OCI-LY3 (cell line): ENCODE measurements at regions not wholly inside any gene's neighbourhood (a gene's known extent, or its start where the extent isn't known, plus 50 kb on each side); places are given as distances from the start of the nearest gene placed in this dataset.

Experiments used
- H2AFZ ChIP-seq: fragments of 200-600, 300-600 bp; shearing (Covaris generic); 2 replicates; pipeline ENCODE4 v1.6.0; 2014; ENCODE audit warnings: antibody characterized with exemption, low read depth, low read length
- H3K27ac ChIP-seq: fragments of 200-600, 300-600 bp; sonication (generic); 2 replicates; pipeline ENCODE4 v1.5.1; 2014; ENCODE audit warnings: mild to moderate bottlenecking, low read length, moderate library complexity, mixed read lengths
- H3K27me3 ChIP-seq: fragments of 200-600, 300-600 bp; sonication (generic); 2 replicates; pipeline ENCODE4 v1.6.1; 2014; ENCODE audit warnings: low read depth, low read length, mixed read lengths
- H3K36me3 ChIP-seq: fragments of 200-600, 300-600 bp; sonication (generic); replicated peaks from 2 replicates; pipeline ENCODE3; 2014; ENCODE audit warnings: low read depth, low read length, mixed read lengths
- H3K4me1 ChIP-seq: fragments of 300-600, 200-600 bp; sonication (generic); 2 replicates; pipeline ENCODE4 v1.6.1; 2014; ENCODE audit warnings: low read length, mixed read lengths
- H3K4me2 ChIP-seq: fragments of 200-600, 300-600 bp; sonication (generic); 2 replicates; pipeline ENCODE4 v1.6.1; 2014; ENCODE audit warnings: low read length, mixed read lengths
- H3K4me3 ChIP-seq: fragments of 300-600, 200-600 bp; sonication (generic); 2 replicates; pipeline ENCODE4 v1.5.1; 2014; ENCODE audit warnings: antibody characterized with exemption, mild to moderate bottlenecking, low read length, moderate library complexity
- H3K79me2 ChIP-seq: fragments of 300-600, 200-600 bp; shearing (Covaris generic); 2 replicates; pipeline ENCODE4 v1.6.1; 2014; ENCODE audit warnings: mild to moderate bottlenecking, low read length, mixed read lengths
- H3K9ac ChIP-seq: fragments of 300-600, 200-600 bp; shearing (Covaris generic); 2 replicates; pipeline ENCODE4 v1.6.0; 2014; ENCODE audit warnings: mild to moderate bottlenecking, low read length, moderate library complexity
- H3K9me3 ChIP-seq: fragments of 200-600, 300-600 bp; shearing (Covaris generic); 2 replicates; pipeline ENCODE4 v1.6.1; 2014; ENCODE audit warnings: low read length, mixed read lengths; ENCODE audit not compliant: insufficient read depth
- H4K20me1 ChIP-seq: fragments of 200-600, 300-600 bp; sonication (generic); 2 replicates; pipeline ENCODE4 v1.6.1; 2016; ENCODE audit warnings: low read length, mixed read lengths; ENCODE audit not compliant: insufficient read depth
- EZH2phosphoT487 ChIP-seq: fragments of 200-600 bp; shearing (Covaris generic); IDR thresholded peaks from 2 replicates; pipeline ENCODE4 v1.6.1; 2018; ENCODE audit warnings: antibody characterized with exemption, mixed run types, low read depth
- TF ChIP-seq, protein P1 (sequence below): fragments of 200-600, 300-600 bp; sonication (generic); IDR thresholded peaks from 2 replicates; pipeline ENCODE4 v1.5.1; 2014; ENCODE audit warnings: antibody characterized with exemption, low read length, low read depth

DNA sequence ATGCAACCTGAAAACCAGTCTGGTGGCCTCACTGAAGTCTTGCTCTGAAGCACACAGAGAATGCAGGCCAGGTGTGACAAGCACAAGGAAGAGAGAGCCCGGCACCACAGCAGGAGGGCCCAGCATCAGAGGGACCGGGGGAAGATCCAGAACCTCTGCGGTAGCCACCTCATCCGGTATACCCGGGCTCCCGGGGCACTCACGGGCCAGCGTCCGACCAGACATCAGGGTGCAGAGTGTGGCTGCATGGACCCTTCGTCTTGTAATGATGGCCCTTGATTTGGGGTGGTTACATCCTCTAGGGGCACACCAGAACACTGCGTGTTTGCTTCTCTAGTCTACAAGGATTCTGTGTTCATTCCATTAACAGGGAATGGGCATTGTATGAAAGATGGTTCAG is 406.0 kb downstream of the GADD45G start:
- H3K27ac ChIP-seq, result no peak overlapping the region
- H3K36me3 ChIP-seq, result no peaks in the 10 kb centered on the region
- no peaks in the 10 kb centered on the region for H3K9me3 ChIP-seq
- H3K4me3 ChIP-seq, result no peak overlapping the region
- no peak overlapping the region for H3K4me2 ChIP-seq
- no peaks in the 10 kb centered on the region for H3K27me3 ChIP-seq
- no peak for TF ChIP-seq EZH2phosphoT487
- TF ChIP-seq, protein P1, sequence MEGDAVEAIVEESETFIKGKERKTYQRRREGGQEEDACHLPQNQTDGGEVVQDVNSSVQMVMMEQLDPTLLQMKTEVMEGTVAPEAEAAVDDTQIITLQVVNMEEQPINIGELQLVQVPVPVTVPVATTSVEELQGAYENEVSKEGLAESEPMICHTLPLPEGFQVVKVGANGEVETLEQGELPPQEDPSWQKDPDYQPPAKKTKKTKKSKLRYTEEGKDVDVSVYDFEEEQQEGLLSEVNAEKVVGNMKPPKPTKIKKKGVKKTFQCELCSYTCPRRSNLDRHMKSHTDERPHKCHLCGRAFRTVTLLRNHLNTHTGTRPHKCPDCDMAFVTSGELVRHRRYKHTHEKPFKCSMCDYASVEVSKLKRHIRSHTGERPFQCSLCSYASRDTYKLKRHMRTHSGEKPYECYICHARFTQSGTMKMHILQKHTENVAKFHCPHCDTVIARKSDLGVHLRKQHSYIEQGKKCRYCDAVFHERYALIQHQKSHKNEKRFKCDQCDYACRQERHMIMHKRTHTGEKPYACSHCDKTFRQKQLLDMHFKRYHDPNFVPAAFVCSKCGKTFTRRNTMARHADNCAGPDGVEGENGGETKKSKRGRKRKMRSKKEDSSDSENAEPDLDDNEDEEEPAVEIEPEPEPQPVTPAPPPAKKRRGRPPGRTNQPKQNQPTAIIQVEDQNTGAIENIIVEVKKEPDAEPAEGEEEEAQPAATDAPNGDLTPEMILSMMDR, result no peak
- no peaks in the 10 kb centered on the region for H4K20me1 ChIP-seq
- H3K79me2 ChIP-seq, result no peaks in the 10 kb centered on the region
- peaks cover 27% of the 10 kb centered on the region for H3K4me1 ChIP-seq
- H3K9ac ChIP-seq, result no peak overlapping the region
- H2AFZ ChIP-seq, result no peak overlapping the region

DNA sequence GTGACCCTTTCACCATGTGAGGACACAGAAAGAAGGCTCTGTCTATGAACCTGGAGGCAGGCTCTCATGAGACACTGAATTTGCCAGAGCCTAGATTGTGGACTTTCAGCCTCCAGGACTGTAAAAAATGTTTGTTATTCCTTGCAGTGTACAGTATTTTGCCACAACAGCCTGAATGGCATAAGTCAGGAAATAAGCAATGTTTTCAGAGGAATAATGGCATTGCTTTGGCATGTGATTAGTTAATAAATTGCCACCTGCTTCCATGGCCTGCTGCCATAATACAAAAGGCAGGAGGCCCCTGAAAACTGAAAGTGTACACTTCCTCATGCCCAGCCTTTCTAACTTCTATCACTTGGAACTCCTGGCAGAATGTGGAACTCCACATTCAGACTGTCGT is 408.1 kb downstream of the GADD45G start:
- Histone ChIP-seq H2AFZ (no peak overlapping the region), H3K4me3 (no peak overlapping the region), H3K27ac (no peak overlapping the region), H3K36me3 (no peaks in the 10 kb centered on the region), H3K27me3 (peaks cover 6% of the 10 kb centered on the region; the same call in 1 of the 2 replicates), H4K20me1 (no peaks in the 10 kb centered on the region), H3K4me2 (no peak overlapping the region), H3K4me1 (peaks cover 18% of the 10 kb centered on the region), H3K79me2 (no peaks in the 10 kb centered on the region), H3K9me3 (no peaks in the 10 kb centered on the region), H3K9ac (no peak overlapping the region)
- no peak for TF ChIP-seq EZH2phosphoT487
- TF ChIP-seq, protein P1, result no peak

DNA sequence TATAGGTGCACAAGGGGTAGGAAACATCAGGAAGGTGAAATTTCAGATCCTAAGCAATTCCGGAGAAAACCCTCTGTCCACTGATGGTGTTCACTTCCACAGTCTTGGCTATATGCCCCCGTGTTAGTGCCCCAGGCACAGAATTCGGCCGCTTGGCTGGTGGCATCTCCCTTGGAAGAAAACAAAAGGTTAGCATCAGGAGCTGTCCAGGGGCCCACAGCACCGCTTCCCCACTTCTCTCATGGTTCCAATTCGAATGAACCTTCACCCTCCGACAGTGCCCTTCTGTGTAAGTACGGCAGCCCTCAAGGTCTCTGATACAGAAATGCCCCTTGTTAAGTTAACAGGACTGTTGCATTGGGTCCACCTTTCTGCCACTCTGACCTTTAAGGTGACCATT is 409.0 kb downstream of the GADD45G start:
- Histone ChIP-seq H3K4me3 (no peak overlapping the region), H3K36me3 (no peaks in the 10 kb centered on the region), H3K4me1 (peaks cover 16% of the 10 kb centered on the region), H3K4me2 (no peak overlapping the region), H4K20me1 (no peaks in the 10 kb centered on the region), H3K9me3 (no peaks in the 10 kb centered on the region), H3K27ac (no peak overlapping the region), H3K27me3 (peaks cover 6% of the 10 kb centered on the region; the same call in 1 of the 2 replicates), H3K79me2 (no peaks in the 10 kb centered on the region), H2AFZ (no peak overlapping the region), H3K9ac (no peak overlapping the region)
- no peak for TF ChIP-seq EZH2phosphoT487
- TF ChIP-seq, protein P1, result no peak

DNA sequence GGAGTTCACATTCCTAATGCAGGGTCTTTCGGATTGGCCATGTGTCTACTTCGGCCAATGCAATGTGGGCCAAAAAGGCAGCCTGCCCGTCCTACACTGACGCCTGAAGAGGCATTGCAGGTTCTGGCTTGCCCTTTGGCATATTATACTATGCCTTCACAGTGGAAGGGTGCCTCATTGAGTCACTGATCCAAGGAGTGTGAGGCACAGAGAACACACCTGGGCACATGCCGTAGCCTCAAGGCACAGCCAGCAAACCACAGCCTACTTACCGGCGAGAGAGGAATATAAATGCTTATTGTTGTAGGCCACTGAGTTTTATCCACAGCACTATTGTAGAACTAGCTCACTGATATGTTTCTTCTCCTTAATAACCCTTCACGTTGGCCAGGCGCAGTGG is 409.6 kb downstream of the GADD45G start:
- Histone ChIP-seq H3K9me3 (no peaks in the 10 kb centered on the region), H3K27me3 (peaks cover 6% of the 10 kb centered on the region; the same call in 1 of the 2 replicates), H3K79me2 (no peaks in the 10 kb centered on the region), H3K4me3 (no peak overlapping the region), H2AFZ (no peak overlapping the region), H4K20me1 (no peaks in the 10 kb centered on the region), H3K36me3 (no peaks in the 10 kb centered on the region), H3K4me2 (no peak overlapping the region), H3K9ac (no peak overlapping the region), H3K27ac (no peak overlapping the region), H3K4me1 (peaks cover 10% of the 10 kb centered on the region)
- TF ChIP-seq, protein P1, result no peak
- TF ChIP-seq EZH2phosphoT487, result no peak
